ENCODE measurements at regions not wholly inside any gene's neighbourhood (a gene's known extent, or its start where the extent isn't known, plus 50 kb on each side); places are given as distances from the start of the nearest gene placed in this dataset.

GRCh38 chr9:73775757-73776156, 624.1 kb downstream of the ANXA1 start:
- intact Hi-C loops (cut with micrococcal nuclease): no loop called here
- H3K4me3 ChIP-seq (ENCODE audit: low read length): no peak overlapping the region

GRCh38 chr9:73780916-73781315, 629.3 kb downstream of the ANXA1 start:
- Mint-ChIP-seq H3K36me3 (no peaks in the 10 kb centered on the region), H3K4me1 (no peaks in the 10 kb centered on the region), H3K4me3 (no peak overlapping the region), H3K27me3 (ENCODE audit: low read depth in 2 of 2) (peaks cover 0 to 2% of the 10 kb centered on the region in 2 donors), H3K9me3 (peaks cover 5% of the 10 kb centered on the region in 2 donors), H3K27ac (no peak overlapping the region)
- Histone ChIP-seq H3K27ac (ENCODE audit: low read length) (no peak overlapping the region), H3K9me3 (ENCODE audit: control insufficient read depth, insufficient read depth, low read length) (no peaks in the 10 kb centered on the region), H3K27me3 (ENCODE audit: control insufficient read depth, insufficient read depth, low read length) (no peaks in the 10 kb centered on the region), H3K4me1 (ENCODE audit: control insufficient read depth, insufficient read depth, low read length) (no peaks in the 10 kb centered on the region), H3K36me3 (ENCODE audit: control insufficient read depth, insufficient read depth, low read length) (no peaks in the 10 kb centered on the region), H3K4me3 (ENCODE audit: low read length) (no peak overlapping the region)
- intact Hi-C loops (cut with micrococcal nuclease): no loop called here
- DNase-seq (no peak), ATAC-seq (no peak)
- TF ChIP-seq, protein P1, sequence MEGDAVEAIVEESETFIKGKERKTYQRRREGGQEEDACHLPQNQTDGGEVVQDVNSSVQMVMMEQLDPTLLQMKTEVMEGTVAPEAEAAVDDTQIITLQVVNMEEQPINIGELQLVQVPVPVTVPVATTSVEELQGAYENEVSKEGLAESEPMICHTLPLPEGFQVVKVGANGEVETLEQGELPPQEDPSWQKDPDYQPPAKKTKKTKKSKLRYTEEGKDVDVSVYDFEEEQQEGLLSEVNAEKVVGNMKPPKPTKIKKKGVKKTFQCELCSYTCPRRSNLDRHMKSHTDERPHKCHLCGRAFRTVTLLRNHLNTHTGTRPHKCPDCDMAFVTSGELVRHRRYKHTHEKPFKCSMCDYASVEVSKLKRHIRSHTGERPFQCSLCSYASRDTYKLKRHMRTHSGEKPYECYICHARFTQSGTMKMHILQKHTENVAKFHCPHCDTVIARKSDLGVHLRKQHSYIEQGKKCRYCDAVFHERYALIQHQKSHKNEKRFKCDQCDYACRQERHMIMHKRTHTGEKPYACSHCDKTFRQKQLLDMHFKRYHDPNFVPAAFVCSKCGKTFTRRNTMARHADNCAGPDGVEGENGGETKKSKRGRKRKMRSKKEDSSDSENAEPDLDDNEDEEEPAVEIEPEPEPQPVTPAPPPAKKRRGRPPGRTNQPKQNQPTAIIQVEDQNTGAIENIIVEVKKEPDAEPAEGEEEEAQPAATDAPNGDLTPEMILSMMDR (IDR thresholded peaks at IDR 0.05): no peak

More at GRCh38 chr9:73775757-73776156, 624.1 kb downstream of the ANXA1 start:
- no peak overlapping the region for H3K4me3 Mint-ChIP-seq
- no peak overlapping the region for H3K27ac ChIP-seq (ENCODE audit: low read length)
- no peaks in the 10 kb centered on the region for H3K9me3 Mint-ChIP-seq
- no peak overlapping the region for H3K27ac Mint-ChIP-seq
- no peaks in the 10 kb centered on the region for H3K9me3 ChIP-seq (ENCODE audit: control insufficient read depth, insufficient read depth, low read length)
- no peaks in the 10 kb centered on the region for H3K36me3 ChIP-seq (ENCODE audit: control insufficient read depth, insufficient read depth, low read length)
- no peak for DNase-seq
- H3K4me1 Mint-ChIP-seq: no peaks in the 10 kb centered on the region
- WGBS (ENCODE audit: insufficient coverage): 60% methylated on average over 1 of the region's 2 CpGs
- TF ChIP-seq, protein P1 (IDR thresholded peaks at IDR 0.05): no peak
- no peaks in the 10 kb centered on the region for H3K27me3 Mint-ChIP-seq (ENCODE audit: low read depth in 2 of 2)
- no peaks in the 10 kb centered on the region for H3K36me3 Mint-ChIP-seq
- ATAC-seq: no peak
- H3K4me1 ChIP-seq (ENCODE audit: control insufficient read depth, insufficient read depth, low read length): no peaks in the 10 kb centered on the region
- H3K27me3 ChIP-seq (ENCODE audit: control insufficient read depth, insufficient read depth, low read length): no peaks in the 10 kb centered on the region

- Histone ChIP-seq H3K27ac (ENCODE audit: low read length) (no peak overlapping the region), H3K4me3 (ENCODE audit: low read length) (no peak overlapping the region), H3K36me3 (ENCODE audit: control insufficient read depth, insufficient read depth, low read length) (no peaks in the 10 kb centered on the region), H3K27me3 (ENCODE audit: control insufficient read depth, insufficient read depth, low read length) (no peaks in the 10 kb centered on the region), H3K9me3 (ENCODE audit: control insufficient read depth, insufficient read depth, low read length) (no peaks in the 10 kb centered on the region), H3K4me1 (ENCODE audit: control insufficient read depth, insufficient read depth, low read length) (no peaks in the 10 kb centered on the region)
- no peak overlapping the region for H3K4me3 Mint-ChIP-seq
- H3K36me3 Mint-ChIP-seq: no peaks in the 10 kb centered on the region
- no peak overlapping the region for H3K27ac Mint-ChIP-seq
- H3K9me3 Mint-ChIP-seq: peaks cover 5 to 6% of the 10 kb centered on the region in 2 donors
- 0% methylated on average over 1 of the region's 3 CpGs for WGBS (ENCODE audit: insufficient coverage)
- peaks cover 0 to 3% of the 10 kb centered on the region in 2 donors for H3K27me3 Mint-ChIP-seq (ENCODE audit: low read depth in 2 of 2)
- no peak for ATAC-seq
- no peaks in the 10 kb centered on the region for H3K4me1 Mint-ChIP-seq
- TF ChIP-seq, protein P1 (IDR thresholded peaks at IDR 0.05): no peak
- DNase-seq: no peak
- intact Hi-C loops (cut with micrococcal nuclease): no loop called here
These were observed 630.5 kb downstream of the ANXA1 start for GRCh38 chr9:73782166-73782565.

DNA sequence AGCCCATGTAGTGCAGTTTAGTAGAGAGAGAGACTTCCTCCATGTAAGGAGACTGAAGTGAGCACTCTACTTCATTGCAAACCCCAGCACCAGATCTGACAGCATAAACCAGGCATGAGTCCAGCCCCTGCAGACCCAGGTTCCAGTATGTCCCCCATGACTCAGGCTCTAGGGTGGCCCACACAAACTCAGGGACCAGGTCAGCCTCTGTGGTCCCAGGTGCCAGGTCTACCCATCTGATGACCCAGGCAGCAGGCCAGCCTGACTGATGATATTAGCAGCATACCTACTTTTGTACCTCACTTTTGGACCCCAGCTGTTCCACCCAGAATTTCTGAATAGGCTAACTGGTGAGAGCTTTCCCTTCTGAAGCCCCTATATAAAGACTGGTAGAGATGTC, 647.8 kb downstream of the ANXA1 start:
- H3K36me3 Mint-ChIP-seq: no peaks in the 10 kb centered on the region
- no peaks in the 10 kb centered on the region for H3K27me3 ChIP-seq (ENCODE audit: control insufficient read depth, insufficient read depth, low read length)
- no peak overlapping the region for H3K27ac Mint-ChIP-seq
- H3K4me1 ChIP-seq (ENCODE audit: control insufficient read depth, insufficient read depth, low read length): no peaks in the 10 kb centered on the region
- TF ChIP-seq, protein P1 (IDR thresholded peaks at IDR 0.05): no peak
- H3K36me3 ChIP-seq (ENCODE audit: control insufficient read depth, insufficient read depth, low read length): no peaks in the 10 kb centered on the region
- H3K4me3 ChIP-seq (ENCODE audit: low read length): no peak overlapping the region
- H3K9me3 Mint-ChIP-seq: peaks cover 5 to 6% of the 10 kb centered on the region in 2 donors
- H3K9me3 ChIP-seq (ENCODE audit: control insufficient read depth, insufficient read depth, low read length): no peaks in the 10 kb centered on the region
- H3K27ac ChIP-seq (ENCODE audit: low read length): no peak overlapping the region
- intact Hi-C loops (cut with micrococcal nuclease): no loop called here
- no peak overlapping the region for H3K4me3 Mint-ChIP-seq
- DNase-seq: no peak
- no peaks in the 10 kb centered on the region for H3K4me1 Mint-ChIP-seq
- peaks cover 0 to 3% of the 10 kb centered on the region in 2 donors for H3K27me3 Mint-ChIP-seq (ENCODE audit: low read depth in 2 of 2)
- ATAC-seq: no peak

Data from natural killer cell (primary cell).